ENCODE measurements at regions not wholly inside any gene's neighbourhood (a gene's known extent, or its start where the extent isn't known, plus 50 kb on each side); places are given as distances from the start of the nearest gene placed in this dataset.

DNA sequence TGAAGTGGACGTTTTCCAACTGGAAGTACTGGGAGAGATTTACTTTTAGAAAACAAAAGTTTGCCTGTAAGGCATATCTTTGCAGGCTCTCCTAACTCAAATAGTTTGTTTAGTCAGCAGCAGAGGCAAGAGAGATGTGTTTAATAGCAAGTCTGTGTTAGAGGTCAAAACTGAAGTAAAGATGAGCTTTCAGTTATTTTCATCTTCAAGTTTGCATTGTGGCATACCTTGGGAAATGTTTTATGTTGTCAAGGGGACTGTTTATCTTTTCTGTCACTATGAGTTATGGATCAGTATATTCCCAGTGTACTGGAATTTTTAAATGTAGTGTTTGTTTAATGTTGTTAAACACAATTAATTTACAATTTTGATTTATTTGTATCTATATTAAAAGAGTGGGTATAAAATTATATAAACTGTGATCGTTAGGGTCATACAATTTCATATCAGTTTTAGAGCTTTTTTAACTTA, 169.7 kb upstream of the PPP1R3A start:
- H3K27me3 ChIP-seq (replicated peaks; ENCODE audit: insufficient read depth) = peaks cover 2% of the 10 kb centered on the region
- 45% methylated on average over 2 of the region's 2 CpGs for WGBS
- intact Hi-C loops (cut with DNase I) = loop anchor here (10.0 kb wide), 3 partner anchors 836 to 1586 kb away; partner anchors contain the start of gene MDFIC
- no peaks in the 10 kb centered on the region for H3K9me3 ChIP-seq
- no peaks in the 10 kb centered on the region for H3K36me3 ChIP-seq
- H3K4me1 ChIP-seq (replicated peaks) = no peaks in the 10 kb centered on the region
- no peak for DNase-seq (ENCODE audit: low spot score)
- no peak for TF ChIP-seq POLR2A (IDR thresholded peaks at IDR 0.05)
- TF ChIP-seq, protein P1, sequence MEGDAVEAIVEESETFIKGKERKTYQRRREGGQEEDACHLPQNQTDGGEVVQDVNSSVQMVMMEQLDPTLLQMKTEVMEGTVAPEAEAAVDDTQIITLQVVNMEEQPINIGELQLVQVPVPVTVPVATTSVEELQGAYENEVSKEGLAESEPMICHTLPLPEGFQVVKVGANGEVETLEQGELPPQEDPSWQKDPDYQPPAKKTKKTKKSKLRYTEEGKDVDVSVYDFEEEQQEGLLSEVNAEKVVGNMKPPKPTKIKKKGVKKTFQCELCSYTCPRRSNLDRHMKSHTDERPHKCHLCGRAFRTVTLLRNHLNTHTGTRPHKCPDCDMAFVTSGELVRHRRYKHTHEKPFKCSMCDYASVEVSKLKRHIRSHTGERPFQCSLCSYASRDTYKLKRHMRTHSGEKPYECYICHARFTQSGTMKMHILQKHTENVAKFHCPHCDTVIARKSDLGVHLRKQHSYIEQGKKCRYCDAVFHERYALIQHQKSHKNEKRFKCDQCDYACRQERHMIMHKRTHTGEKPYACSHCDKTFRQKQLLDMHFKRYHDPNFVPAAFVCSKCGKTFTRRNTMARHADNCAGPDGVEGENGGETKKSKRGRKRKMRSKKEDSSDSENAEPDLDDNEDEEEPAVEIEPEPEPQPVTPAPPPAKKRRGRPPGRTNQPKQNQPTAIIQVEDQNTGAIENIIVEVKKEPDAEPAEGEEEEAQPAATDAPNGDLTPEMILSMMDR (IDR thresholded peaks at IDR 0.05) = no peak
- peak; percentile 13 for TF ChIP-seq POLR2AphosphoS5 (IDR thresholded peaks at IDR 0.05)
- no peak overlapping the region for H3K27ac ChIP-seq
- H3K4me3 ChIP-seq = peak overlapping the region in 1 of 2 donors; percentile 11

DNA sequence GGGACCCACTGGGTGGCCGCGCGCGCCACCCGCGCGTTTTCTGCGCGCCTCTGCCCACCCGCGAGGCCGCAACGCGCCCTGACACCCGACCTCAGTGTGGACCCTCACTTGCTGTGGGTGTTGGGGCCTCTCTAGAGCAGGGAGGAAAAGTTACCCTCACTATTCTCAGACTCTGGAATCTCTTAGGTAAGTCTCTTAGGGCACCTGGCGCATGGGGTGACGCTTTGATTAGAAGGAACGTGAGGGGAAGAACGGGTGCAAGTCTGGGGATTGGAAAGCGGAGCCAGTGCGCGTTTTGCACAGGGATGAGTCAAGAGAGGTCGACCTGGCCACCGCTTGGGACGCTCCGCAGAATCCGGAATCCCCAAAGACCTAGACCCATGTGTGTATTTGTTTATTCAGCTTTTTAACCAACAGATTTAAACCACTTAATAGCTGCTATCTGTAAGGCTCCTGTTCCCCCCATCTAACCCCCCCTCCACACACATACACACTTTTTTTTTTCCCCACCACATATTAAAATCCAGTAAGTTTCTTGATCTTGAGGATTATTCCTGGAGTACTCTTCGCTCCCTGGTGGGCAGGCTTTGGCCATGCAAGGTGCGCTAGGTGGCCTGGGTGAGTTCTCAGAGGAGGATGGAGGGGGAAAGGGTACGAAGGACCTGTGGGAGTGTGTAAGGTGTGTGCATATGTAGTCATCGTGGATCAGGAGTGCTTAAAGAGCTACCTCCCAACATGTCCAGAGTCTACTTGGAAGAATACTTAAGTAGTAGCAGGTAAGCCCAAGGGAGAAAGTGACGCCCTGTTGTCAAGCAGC, 169.1 kb upstream of the PPP1R3A start:
- no peaks in the 10 kb centered on the region for H3K9me3 ChIP-seq
- TF ChIP-seq POLR2AphosphoS5 (IDR thresholded peaks at IDR 0.05) = no peak
- TF ChIP-seq, protein P1 (IDR thresholded peaks at IDR 0.05) = no peak
- TF ChIP-seq POLR2A (IDR thresholded peaks at IDR 0.05) = no peak
- H3K27ac ChIP-seq = no peak overlapping the region
- H3K4me3 ChIP-seq = peak overlapping the region; percentile 11 to 50
- peaks cover 2% of the 10 kb centered on the region for H3K27me3 ChIP-seq (replicated peaks; ENCODE audit: insufficient read depth)
- peak; percentile 16 for DNase-seq (ENCODE audit: low spot score)
- H3K4me1 ChIP-seq (replicated peaks) = no peaks in the 10 kb centered on the region
- no peaks in the 10 kb centered on the region for H3K36me3 ChIP-seq
- 28% methylated on average over 27 of the region's 32 CpGs for WGBS
- intact Hi-C loops (cut with DNase I) = loop anchor here (10.0 kb wide), 3 partner anchors 837 to 1587 kb away; partner anchors contain the start of gene MDFIC

DNA sequence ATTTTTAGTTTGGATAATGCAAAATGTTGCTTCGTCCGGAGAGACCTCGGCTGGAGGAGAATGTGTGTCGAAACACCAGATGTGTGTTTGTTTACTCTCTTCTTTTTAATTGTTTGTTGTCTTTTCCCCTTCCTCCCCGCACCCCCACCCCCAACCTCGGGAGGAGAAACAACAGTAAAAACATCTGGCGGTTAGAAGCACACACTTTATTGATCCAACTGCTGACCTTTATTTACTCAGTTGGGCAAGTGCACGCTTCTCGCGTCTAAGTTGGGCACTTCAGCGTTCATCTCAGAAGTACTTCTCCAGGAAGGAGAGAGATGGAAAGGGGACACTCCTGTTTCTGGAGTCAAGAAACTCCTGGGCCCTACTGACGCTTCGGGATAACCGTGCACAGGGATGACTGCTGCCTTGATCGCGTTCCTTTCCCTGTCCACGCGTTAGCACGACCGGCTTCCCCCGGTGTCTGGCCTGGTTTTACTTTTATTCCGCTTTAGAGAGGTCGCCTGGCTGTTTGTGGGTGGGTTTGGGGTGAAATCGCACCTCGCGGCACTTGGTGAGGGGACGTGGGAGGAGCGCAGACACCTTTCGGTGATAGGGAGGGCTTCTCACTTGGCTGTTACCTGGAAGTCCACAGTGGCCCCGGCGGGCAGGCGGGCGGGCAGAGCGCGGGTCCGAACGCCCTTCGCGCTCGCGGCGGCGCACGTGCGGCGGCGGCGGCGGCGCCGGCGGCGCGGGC, 168.3 kb upstream of the PPP1R3A start:
- Histone ChIP-seq H3K4me1 (replicated peaks) (no peaks in the 10 kb centered on the region), H3K27me3 (replicated peaks; ENCODE audit: insufficient read depth) (peaks cover 2% of the 10 kb centered on the region), H3K9me3 (no peaks in the 10 kb centered on the region), H3K27ac (peak overlapping the region; percentile 86 to 91), H3K36me3 (no peaks in the 10 kb centered on the region), H3K4me3 (peak overlapping the region; percentile 50 to 63)
- peak; percentile 10 for DNase-seq (ENCODE audit: low spot score)
- TF ChIP-seq, protein P1 (IDR thresholded peaks at IDR 0.05) = no peak
- no peak for TF ChIP-seq POLR2A (IDR thresholded peaks at IDR 0.05)
- TF ChIP-seq POLR2AphosphoS5 (IDR thresholded peaks at IDR 0.05) = no peak
- 4% methylated on average over 48 of the region's 54 CpGs for WGBS
- intact Hi-C loops (cut with DNase I) = loop anchor here (10.0 kb wide), 3 partner anchors 838 to 1588 kb away; partner anchors contain the start of gene MDFIC

DNA sequence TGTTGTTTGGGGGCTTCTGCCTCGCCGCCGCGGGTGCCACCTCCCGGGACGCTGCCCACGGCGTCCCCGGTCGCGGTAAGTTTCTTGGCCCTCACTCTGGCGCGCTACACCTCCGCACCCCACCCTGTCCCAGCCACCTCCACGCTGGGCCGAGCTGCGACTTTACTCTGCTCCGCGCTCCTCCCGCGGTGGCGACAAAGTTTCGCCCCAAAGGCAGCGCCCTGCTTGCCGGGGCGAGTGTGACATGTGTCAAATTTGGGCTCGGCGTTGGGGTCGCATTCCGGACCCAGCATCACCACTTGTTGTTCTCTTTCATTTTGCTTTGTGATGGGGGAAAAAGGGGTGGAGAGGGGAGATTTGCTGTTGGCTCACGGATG, 167.7 kb upstream of the PPP1R3A start:
- intact Hi-C loops (cut with DNase I) = loop anchor here (10.0 kb wide), 3 partner anchors 838 to 1588 kb away; partner anchors contain the start of gene MDFIC

More for the DNA sequence above, 167.7 kb upstream of the PPP1R3A start:
- DNase-seq (ENCODE audit: low spot score) = peak; percentile 16
- Histone ChIP-seq H3K36me3 (no peaks in the 10 kb centered on the region), H3K27ac (peak overlapping the region; percentile 86 to 91), H3K4me3 (peak overlapping the region; percentile 50 to 63), H3K27me3 (replicated peaks; ENCODE audit: insufficient read depth) (peaks cover 2% of the 10 kb centered on the region), H3K9me3 (no peaks in the 10 kb centered on the region), H3K4me1 (replicated peaks) (no peaks in the 10 kb centered on the region)
- WGBS = under 1% methylated on average over 30 of the region's 31 CpGs
- no peak for TF ChIP-seq POLR2A (IDR thresholded peaks at IDR 0.05)
- TF ChIP-seq, protein P1 (IDR thresholded peaks at IDR 0.05) = no peak
- TF ChIP-seq POLR2AphosphoS5 (IDR thresholded peaks at IDR 0.05) = no peak
